NB4 (cell line): ENCODE measurements at regions not wholly inside any gene's neighbourhood (a gene's known extent, or its start where the extent isn't known, plus 50 kb on each side); places are given as distances from the start of the nearest gene placed in this dataset.
"Not testable (repeated sequence)": the region's sequence is repeated elsewhere in the genome, so short reads cannot be mapped to it uniquely, and the experiment has no call there.

Source experiments
- DNase-seq: peaks from one replicate; pipeline ENCODE4 v3.0.0; 2010; ENCODE audit warnings: low read depth
- H3K4me3 ChIP-seq: one replicate; pipeline ENCODE4 v1.5.1; 2011; ENCODE audit warnings: mild to moderate bottlenecking, low read depth, low read length, moderate library complexity
- CTCF ChIP-seq: IDR thresholded peaks from one replicate; pipeline ENCODE4 v1.5.1; 2012; ENCODE audit warnings: low read depth, low read length
- MAX ChIP-seq: IDR thresholded peaks from 2 replicates; pipeline ENCODE4 v1.6.1; 2011; ENCODE audit warnings: low read depth, low read length
- MYC ChIP-seq: IDR thresholded peaks from 2 replicates; pipeline ENCODE4 v1.6.1; 2011; ENCODE audit warnings: low read depth, low read length
- POLR2A ChIP-seq: IDR thresholded peaks from 2 replicates; pipeline ENCODE4 v1.6.1; 2011; ENCODE audit warnings: mild to moderate bottlenecking; ENCODE audit not compliant: insufficient read length; ENCODE audit errors: extremely low read depth

GRCh38 chr7:112654322-112655216 is 135.6 kb downstream of the TMEM168 start:
- no peak overlapping the region for H3K4me3 ChIP-seq
- no peak for DNase-seq
- TF ChIP-seq CTCF: no peak
- no peak for TF ChIP-seq MYC
- TF ChIP-seq MAX: no peak
- no peak for TF ChIP-seq POLR2A

- DNase-seq: peak; percentile 8
- no peak overlapping the region for H3K4me3 ChIP-seq
- TF ChIP-seq POLR2A (no peak), CTCF (no peak), MAX (no peak), MYC (no peak)
Measured at GRCh38 chr7:112665709-112666108, 124.5 kb downstream of the TMEM168 start.

- no peak for TF ChIP-seq POLR2A
- TF ChIP-seq MYC: no peak
Measured at GRCh38 chr7:112668561-112668960, 121.6 kb downstream of the TMEM168 start.

GRCh38 chr7:112669306-112669705 is 120.9 kb downstream of the TMEM168 start:
- TF ChIP-seq POLR2A (no peak), CTCF (no peak), MAX (no peak), MYC (no peak)
- no peak overlapping the region for H3K4me3 ChIP-seq
- no peak for DNase-seq

More at GRCh38 chr7:112668561-112668960, 121.6 kb downstream of the TMEM168 start:
- DNase-seq: no peak
- no peak overlapping the region for H3K4me3 ChIP-seq

- H3K4me3 ChIP-seq: no peak overlapping the region
- no peak for DNase-seq
- TF ChIP-seq CTCF (no peak), MYC (no peak), MAX (no peak), POLR2A (no peak)
Measured at GRCh38 chr7:112670193-112670592, 120.0 kb downstream of the TMEM168 start.

- no peak overlapping the region for H3K4me3 ChIP-seq
- no peak for TF ChIP-seq CTCF
- no peak for TF ChIP-seq POLR2A
- TF ChIP-seq MAX: no peak
- TF ChIP-seq MYC: no peak
- no peak for DNase-seq
Measured at GRCh38 chr7:112678626-112679025, 111.6 kb downstream of the TMEM168 start.

- not testable (repeated sequence) for DNase-seq, H3K4me3 ChIP-seq
Measured at GRCh38 chr7:112689466-112690177, 100.6 kb downstream of the TMEM168 start.
